CD14-positive monocyte (primary cell): ENCODE measurements at regions not wholly inside any gene's neighbourhood (a gene's known extent, or its start where the extent isn't known, plus 50 kb on each side); places are given as distances from the start of the nearest gene placed in this dataset.
A peak's percentile ranks its signal among the peaks of the same experiment; 100 is the strongest.

Experiments
- DNase-seq, 3 donors: peaks; one replicate each; pipeline ENCODE4 v3.0.0-alpha.2; 2011 to 2022
- H2AFZ ChIP-seq: 2 replicates; pipeline ENCODE4 v1.6.0; 2012; ENCODE audit warnings: mild to moderate bottlenecking, low read depth, low read length, inconsistent platforms; ENCODE audit not compliant: insufficient read depth, poor library complexity, severe bottlenecking
- H3K27ac ChIP-seq, 2 donors: 1 replicate in 1 of 2; 2 replicates in 1 of 2; pipeline ENCODE4 v1.5.1; 2012 to 2013; ENCODE audit warnings: low read length in 2 of 2, control low read depth in 1 of 2, inconsistent platforms in 1 of 2, low read depth in 1 of 2, mild to moderate bottlenecking in 1 of 2
- H3K27me3 ChIP-seq, 2 donors: one replicate each; pipeline versions ENCODE4 v1.6.0 to v1.6.1; 2011 to 2013; ENCODE audit warnings: low read length in 2 of 2; ENCODE audit not compliant: control insufficient read depth in 2 of 2, insufficient read depth in 2 of 2
- H3K36me3 ChIP-seq, 2 donors: replicated peaks in 1 of 2; 1 replicate in 1 of 2; 2 replicates in 1 of 2; pipeline versions ENCODE4 v1.5.1 to v1.6.1; 2012 to 2013; ENCODE audit warnings: low read length in 2 of 2, control low read depth in 1 of 2, inconsistent platforms in 1 of 2, mild to moderate bottlenecking in 1 of 2; ENCODE audit not compliant: insufficient read depth in 2 of 2, control insufficient read depth in 1 of 2
- H3K4me1 ChIP-seq, 2 donors: 1 replicate in 1 of 2; 2 replicates in 1 of 2; pipeline versions ENCODE4 v1.5.1 to v1.6.1; 2012 to 2013; ENCODE audit warnings: low read length in 2 of 2, control low read depth in 1 of 2, inconsistent platforms in 1 of 2, mild to moderate bottlenecking in 1 of 2, moderate library complexity in 1 of 2; ENCODE audit not compliant: insufficient read depth in 2 of 2, control insufficient read depth in 1 of 2
- H3K4me2 ChIP-seq: replicated peaks from 2 replicates; pipeline ENCODE3; 2012; ENCODE audit warnings: low read length, moderate library complexity, mild to moderate bottlenecking; ENCODE audit not compliant: poor library complexity, severe bottlenecking; ENCODE audit errors: extremely low read depth
- H3K4me3 ChIP-seq, 3 experiments: fragments of 200-600 bp in 1 of 3; sonication (generic) in 1 of 3; replicated peaks in 1 of 3; 1 replicate in 2 of 3; 2 replicates in 1 of 3; pipeline ENCODE4 v1.5.1; 2011 to 2013; ENCODE audit warnings: low read length in 3 of 3, mild to moderate bottlenecking in 3 of 3, control low read depth in 2 of 3, low read depth in 2 of 3, inconsistent platforms in 1 of 3, moderate library complexity in 1 of 3
- H3K79me2 ChIP-seq: 2 replicates; pipeline ENCODE4 v1.6.0; 2012; ENCODE audit warnings: mild to moderate bottlenecking, control low read depth, inconsistent platforms, low read length, moderate library complexity; ENCODE audit not compliant: insufficient read depth
- H3K9ac ChIP-seq: 2 replicates; pipeline ENCODE4 v1.6.0; 2017; ENCODE audit warnings: low read length, mild to moderate bottlenecking; ENCODE audit not compliant: insufficient read depth, poor library complexity, severe bottlenecking
- H3K9me3 ChIP-seq, 2 donors: replicated peaks in 1 of 2; 1 replicate in 1 of 2; 2 replicates in 1 of 2; pipeline versions ENCODE4 v1.5.1 to v1.6.1; 2012 to 2013; ENCODE audit warnings: low read length in 2 of 2, control low read depth in 1 of 2; ENCODE audit not compliant: control insufficient read depth in 1 of 2, insufficient read depth in 1 of 2
- H4K20me1 ChIP-seq: 2 replicates; pipeline ENCODE4 v1.6.0; 2012; ENCODE audit warnings: mild to moderate bottlenecking, low read length, control low read depth, moderate library complexity; ENCODE audit not compliant: insufficient read depth
- H3K27ac Mint-ChIP-seq, 7 donors: one replicate each; pipeline ENCODE4 v1.8.0; 2020; ENCODE audit warnings: mild to moderate bottlenecking in 7 of 7, mixed read lengths in 7 of 7, moderate library complexity in 6 of 7, inconsistent platforms in 2 of 7
- H3K27me3 Mint-ChIP-seq, 3 donors: one replicate each; pipeline ENCODE4 v1.8.0; 2021 to 2022; ENCODE audit warnings: low read depth in 3 of 3, mild to moderate bottlenecking in 3 of 3, mixed read lengths in 3 of 3, moderate library complexity in 3 of 3, inconsistent platforms in 1 of 3
- H3K36me3 Mint-ChIP-seq, 2 donors: one replicate each; pipeline ENCODE4 v1.8.0; 2020; ENCODE audit warnings: mixed read lengths in 2 of 2, inconsistent platforms in 1 of 2, mild to moderate bottlenecking in 1 of 2
- H3K4me1 Mint-ChIP-seq: one replicate; pipeline ENCODE4 v1.8.0; 2020; ENCODE audit warnings: mild to moderate bottlenecking, mixed read lengths
- H3K4me3 Mint-ChIP-seq, 2 donors: one replicate each; pipeline ENCODE4 v1.8.0; 2020; ENCODE audit warnings: mild to moderate bottlenecking in 2 of 2, mixed read lengths in 2 of 2, moderate library complexity in 1 of 2
- H3K9me3 Mint-ChIP-seq, 7 donors: one replicate each; pipeline ENCODE4 v1.8.0; 2020 to 2022; ENCODE audit warnings: mixed read lengths in 7 of 7, mild to moderate bottlenecking in 6 of 7, moderate library complexity in 6 of 7, inconsistent platforms in 2 of 7
- WGBS: methylation state at CpG from one replicate; pipeline ENCODE4 v1.1.5; 2013; ENCODE audit warnings: missing lambda C conversion rate; ENCODE audit not compliant: insufficient coverage; 5-methylcytosine and 5-hydroxymethylcytosine counted together
- intact Hi-C, 2 donors: fragments of 100-400 bp; cut with micrococcal nuclease; formaldehyde crosslinking; loops; one replicate each; pipeline versions ENCODE4 v1.15.0 to v1.15.1; 2023
- TF ChIP-seq, protein P1 (sequence below): fragments of 200-600 bp; IDR thresholded peaks from one replicate; pipeline ENCODE4 v1.8.0; 2022; ENCODE audit warnings: antibody characterized with exemption, mild to moderate bottlenecking

DNA sequence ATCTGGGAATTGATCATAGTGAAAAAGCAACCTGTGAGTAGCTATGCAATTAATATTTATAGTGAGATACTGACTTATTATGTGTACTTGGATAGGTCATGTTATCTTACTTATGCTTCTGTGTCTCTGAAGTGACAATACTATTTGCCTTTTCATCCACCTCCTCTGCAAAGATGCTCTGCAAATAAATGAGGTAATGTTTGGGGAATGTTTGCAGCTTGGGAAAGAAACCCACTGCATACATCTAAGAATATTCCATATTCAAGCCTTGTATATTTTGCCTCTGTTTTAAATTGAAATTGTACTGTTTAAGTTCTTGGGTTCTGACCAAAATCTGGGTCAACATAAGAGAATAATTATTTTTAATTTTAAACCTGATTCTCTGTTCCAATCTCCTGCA, 217.4 kb upstream of the DTNA start:
- H3K4me2 ChIP-seq, result peak overlapping the region; percentile 78

DNA sequence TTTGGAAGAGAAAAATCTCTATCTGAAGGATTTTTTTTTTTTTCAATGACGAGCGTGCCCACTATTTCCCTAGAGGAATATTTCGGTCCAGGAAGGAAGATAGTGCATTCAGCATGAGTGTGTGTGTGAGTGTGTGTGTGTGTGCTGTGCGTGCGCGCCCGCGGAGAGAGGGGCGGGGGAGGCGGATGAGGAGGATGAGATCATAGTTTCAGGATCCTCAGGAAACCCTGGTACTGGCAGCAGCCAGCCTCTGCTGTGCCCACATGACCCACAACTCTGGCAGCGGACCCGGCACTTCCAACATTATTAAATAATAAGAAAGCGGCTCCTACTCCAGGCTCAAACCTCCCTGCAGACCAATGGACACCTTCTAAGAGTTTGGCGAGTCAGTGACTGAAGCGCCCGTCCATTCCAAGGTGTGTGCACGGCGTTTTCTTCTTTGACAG, 217.0 kb upstream of the DTNA start:
- Mint-ChIP-seq H3K36me3 (peaks cover 0 to 2% of the 10 kb centered on the region in 2 donors), H3K4me1 (peaks cover 27% of the 10 kb centered on the region), H3K27ac (peak overlapping the region in 1 of 7 donors; percentile 41), H3K9me3 (peaks cover 0 to 11% (median 4%) of the 10 kb centered on the region in 7 donors), H3K27me3 (peaks cover 32 to 59% (median 38%) of the 10 kb centered on the region in 3 donors), H3K4me3 (peak overlapping the region; percentile 81 to 91)
- intact Hi-C loops, result no loop called here
- no peaks in the 10 kb centered on the region for H4K20me1 ChIP-seq
- H3K27me3 ChIP-seq, result peaks cover 31 to 53% of the 10 kb centered on the region in 2 donors
- no peaks in the 10 kb centered on the region for H3K36me3 ChIP-seq
- WGBS, result 0% methylated on average over 2 of the region's 18 CpGs
- H3K4me1 ChIP-seq, result peaks cover 12 to 22% of the 10 kb centered on the region in 2 donors
- no peak overlapping the region for H3K27ac ChIP-seq
- TF ChIP-seq, protein P1, sequence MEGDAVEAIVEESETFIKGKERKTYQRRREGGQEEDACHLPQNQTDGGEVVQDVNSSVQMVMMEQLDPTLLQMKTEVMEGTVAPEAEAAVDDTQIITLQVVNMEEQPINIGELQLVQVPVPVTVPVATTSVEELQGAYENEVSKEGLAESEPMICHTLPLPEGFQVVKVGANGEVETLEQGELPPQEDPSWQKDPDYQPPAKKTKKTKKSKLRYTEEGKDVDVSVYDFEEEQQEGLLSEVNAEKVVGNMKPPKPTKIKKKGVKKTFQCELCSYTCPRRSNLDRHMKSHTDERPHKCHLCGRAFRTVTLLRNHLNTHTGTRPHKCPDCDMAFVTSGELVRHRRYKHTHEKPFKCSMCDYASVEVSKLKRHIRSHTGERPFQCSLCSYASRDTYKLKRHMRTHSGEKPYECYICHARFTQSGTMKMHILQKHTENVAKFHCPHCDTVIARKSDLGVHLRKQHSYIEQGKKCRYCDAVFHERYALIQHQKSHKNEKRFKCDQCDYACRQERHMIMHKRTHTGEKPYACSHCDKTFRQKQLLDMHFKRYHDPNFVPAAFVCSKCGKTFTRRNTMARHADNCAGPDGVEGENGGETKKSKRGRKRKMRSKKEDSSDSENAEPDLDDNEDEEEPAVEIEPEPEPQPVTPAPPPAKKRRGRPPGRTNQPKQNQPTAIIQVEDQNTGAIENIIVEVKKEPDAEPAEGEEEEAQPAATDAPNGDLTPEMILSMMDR, result no peak
- DNase-seq, result peak; percentile 2 to 78 (median 18)
- H3K4me3 ChIP-seq, result peak overlapping the region; percentile 26 to 74 (median 40)
- peak overlapping the region; percentile 69 for H2AFZ ChIP-seq
- no peaks in the 10 kb centered on the region for H3K9me3 ChIP-seq
- H3K9ac ChIP-seq, result peak overlapping the region; percentile 42
- H3K79me2 ChIP-seq, result no peaks in the 10 kb centered on the region
- peak overlapping the region; percentile 78 for H3K4me2 ChIP-seq

More for the DNA sequence above, 217.4 kb upstream of the DTNA start:
- Mint-ChIP-seq H3K9me3 (peaks cover 0 to 10% (median 4%) of the 10 kb centered on the region in 7 donors), H3K36me3 (peaks cover 0 to 2% of the 10 kb centered on the region in 2 donors), H3K4me1 (peaks cover 27% of the 10 kb centered on the region), H3K27me3 (peaks cover 32 to 55% (median 38%) of the 10 kb centered on the region in 3 donors), H3K27ac (no peak overlapping the region), H3K4me3 (peak overlapping the region; percentile 81 to 91)
- Histone ChIP-seq H3K79me2 (no peaks in the 10 kb centered on the region), H3K27ac (no peak overlapping the region), H3K27me3 (peaks cover 31 to 53% of the 10 kb centered on the region in 2 donors), H2AFZ (no peak overlapping the region), H4K20me1 (no peaks in the 10 kb centered on the region), H3K9me3 (no peaks in the 10 kb centered on the region), H3K4me3 (peak overlapping the region in 1 of 3 experiments; percentile 74), H3K9ac (no peak overlapping the region), H3K4me1 (peaks cover 12 to 22% of the 10 kb centered on the region in 2 donors), H3K36me3 (no peaks in the 10 kb centered on the region)
- TF ChIP-seq, protein P1, result no peak
- no peak for DNase-seq
- intact Hi-C loops, result no loop called here
